HEK293 (cell line): ENCODE measurements at regions not wholly inside any gene's neighbourhood (a gene's known extent, or its start where the extent isn't known, plus 50 kb on each side); places are given as distances from the start of the nearest gene placed in this dataset.

Experiments
- CTCF ChIA-PET: fragments of 350-600 bp; formaldehyde crosslinking; extraction: SDS; loops from one replicate; lab custom pipeline; 2021; ENCODE audit warnings: antibody characterized with exemption; lab: Yijun Ruan, JAX
- POLR2A ChIA-PET: fragments of 300-600 bp; formaldehyde crosslinking; extraction: SDS; loops from one replicate; lab custom pipeline; 2020; ENCODE audit warnings: antibody characterized with exemption, inconsistent platforms; lab: Yijun Ruan, JAX
- H3K27ac ChIP-seq: fragments of 200-500 bp; sonication (Bioruptor generic); 2 replicates; pipeline ENCODE4 v1.5.1; 2014; ENCODE audit warnings: low read depth, low read length, control low read depth, inconsistent platforms; ENCODE audit errors: extremely low read depth
- H3K36me3 ChIP-seq, 2 experiments: fragments of 200-500 bp in 1 of 2; sonication (Bioruptor generic) in 1 of 2; 1 replicate in 1 of 2; 2 replicates in 1 of 2; pipeline ENCODE4 v1.5.1; 2014 to 2017; ENCODE audit warnings: inconsistent platforms in 2 of 2, low read length in 2 of 2; ENCODE audit not compliant: control insufficient read depth in 2 of 2, insufficient read depth in 1 of 2
- H3K4me1 ChIP-seq: fragments of 200-500 bp; sonication (Bioruptor generic); 2 replicates; pipeline ENCODE4 v1.5.1; 2014; ENCODE audit warnings: mild to moderate bottlenecking, low read length, inconsistent platforms; ENCODE audit not compliant: control insufficient read depth, insufficient read depth
- H3K4me3 ChIP-seq: 2 replicates; pipeline ENCODE4 v1.5.1; 2011; ENCODE audit warnings: low read depth, mild to moderate bottlenecking, control low read depth, low read length, moderate library complexity
- H3K9me3 ChIP-seq: fragments of 200-500 bp; sonication (Bioruptor generic); 2 replicates; pipeline ENCODE4 v1.5.1; 2014; ENCODE audit warnings: low read depth, low read length, inconsistent platforms; ENCODE audit not compliant: control insufficient read depth, insufficient read depth
- HOXA7 ChIP-seq: sonication (generic); formaldehyde crosslinking; IDR thresholded peaks from 2 replicates; pipeline ENCODE4 v1.8.1; 2022; ENCODE audit warnings: missing genetic modification reagents, borderline replicate concordance
- IKZF3 ChIP-seq: fragments of 450-650 bp; IDR thresholded peaks from 2 replicates; pipeline ENCODE4 v1.5.0; 2018; ENCODE audit warnings: missing biosample characterization, mild to moderate bottlenecking, missing genetic modification characterization, moderate library complexity
- KLF1 ChIP-seq: fragments of 450-650 bp; formaldehyde crosslinking; IDR thresholded peaks from 2 replicates; pipeline ENCODE4 v1.5.1; 2016; ENCODE audit warnings: missing biosample characterization, missing genetic modification characterization
- MEIS1 ChIP-seq: sonication (generic); formaldehyde crosslinking; IDR thresholded peaks from 2 replicates; pipeline ENCODE4 v1.8.1; 2022; ENCODE audit warnings: missing genetic modification reagents, mild to moderate bottlenecking, borderline replicate concordance
- MYNN ChIP-seq: fragments of 450-650 bp; formaldehyde crosslinking; IDR thresholded peaks from 2 replicates; pipeline ENCODE4 v1.5.1; 2016; ENCODE audit warnings: missing biosample characterization, missing genetic modification characterization, borderline replicate concordance
- SETDB1 ChIP-seq: IDR thresholded peaks from one replicate; pipeline ENCODE4 v1.6.1; 2017; ENCODE audit warnings: mild to moderate bottlenecking, low read length, moderate library complexity, mixed read lengths; ENCODE audit not compliant: insufficient read length
- YY2 ChIP-seq: fragments of 450-650 bp; formaldehyde crosslinking; IDR thresholded peaks from 2 replicates; pipeline ENCODE4 v1.5.1; 2016; ENCODE audit warnings: missing biosample characterization, missing genetic modification characterization
- ZBTB7A ChIP-seq: fragments of 450-650 bp; formaldehyde crosslinking; IDR thresholded peaks from 2 replicates; pipeline ENCODE4 v1.5.1; 2016; ENCODE audit warnings: low read depth, missing biosample characterization, missing genetic modification characterization
- ZIC2 ChIP-seq: fragments of 450-650 bp; formaldehyde crosslinking; IDR thresholded peaks from 2 replicates; pipeline ENCODE4 v1.5.1; 2016; ENCODE audit warnings: missing biosample characterization, missing genetic modification characterization
- ZNF138 ChIP-seq: fragments of 450-650 bp; formaldehyde crosslinking; IDR thresholded peaks from 2 replicates; pipeline ENCODE4 v1.5.1; 2016; ENCODE audit warnings: missing biosample characterization, missing genetic modification characterization, borderline replicate concordance
- ZNF266 ChIP-seq: fragments of 450-650 bp; formaldehyde crosslinking; IDR thresholded peaks from 2 replicates; pipeline ENCODE4 v1.5.1; 2016; ENCODE audit warnings: missing biosample characterization, missing genetic modification characterization, low read depth
- ZNF37A ChIP-seq: fragments of 450-650 bp; IDR thresholded peaks from 2 replicates; pipeline ENCODE4 v1.5.1; 2018; ENCODE audit warnings: missing biosample characterization, missing genetic modification characterization
- ZNF426 ChIP-seq: fragments of 450-650 bp; formaldehyde crosslinking; IDR thresholded peaks from 2 replicates; pipeline ENCODE4 v1.5.1; 2017; ENCODE audit warnings: missing biosample characterization, missing genetic modification characterization, mild to moderate bottlenecking, inconsistent platforms, moderate library complexity
- ZNF473 ChIP-seq: fragments of 450-650 bp; formaldehyde crosslinking; IDR thresholded peaks from 2 replicates; pipeline ENCODE4 v1.5.1; 2017; ENCODE audit warnings: missing biosample characterization, missing genetic modification characterization
- ZNF555 ChIP-seq: fragments of 450-650 bp; formaldehyde crosslinking; conservative IDR thresholded peaks from 2 replicates; pipeline ENCODE4 v1.5.1; 2017; ENCODE audit warnings: missing biosample characterization, mild to moderate bottlenecking, missing genetic modification characterization, inconsistent platforms
- ZNF600 ChIP-seq: fragments of 450-650 bp; formaldehyde crosslinking; IDR thresholded peaks from 2 replicates; pipeline ENCODE4 v1.5.1; 2016; ENCODE audit warnings: missing biosample characterization, missing genetic modification characterization
- ZNF707 ChIP-seq: fragments of 450-650 bp; formaldehyde crosslinking; IDR thresholded peaks from 2 replicates; pipeline ENCODE4 v1.5.1; 2016; ENCODE audit warnings: missing biosample characterization, missing genetic modification characterization
- ZNF76 ChIP-seq: fragments of 450-650 bp; formaldehyde crosslinking; IDR thresholded peaks from 2 replicates; pipeline ENCODE4; 2016; ENCODE audit warnings: low read depth, missing biosample characterization, missing genetic modification characterization, borderline replicate concordance
- ZNF785 ChIP-seq: fragments of 450-650 bp; formaldehyde crosslinking; IDR thresholded peaks from 2 replicates; pipeline ENCODE4 v1.5.1; 2016; ENCODE audit warnings: missing biosample characterization, missing genetic modification characterization
- ZSCAN23 ChIP-seq: fragments of 450-650 bp; formaldehyde crosslinking; IDR thresholded peaks from 2 replicates; pipeline ENCODE4 v1.5.1; 2016; ENCODE audit warnings: missing biosample characterization, missing genetic modification characterization
- ZSCAN5A ChIP-seq: fragments of 450-650 bp; formaldehyde crosslinking; IDR thresholded peaks from 2 replicates; pipeline ENCODE4 v1.5.1; 2016; ENCODE audit warnings: missing biosample characterization, missing genetic modification characterization
- TF ChIP-seq, protein P1 (sequence below): fragments of 450-650 bp; formaldehyde crosslinking; IDR thresholded peaks from 2 replicates; pipeline ENCODE4 v1.5.1; 2016; ENCODE audit warnings: missing biosample characterization, missing genetic modification characterization
- TF ChIP-seq, protein P2 (sequence below): fragments of 450-650 bp; formaldehyde crosslinking; IDR thresholded peaks from 2 replicates; pipeline ENCODE4 v1.5.1; 2016; ENCODE audit warnings: missing biosample characterization, missing genetic modification characterization
- TF ChIP-seq, protein P3 (sequence below): fragments of 450-650 bp; formaldehyde crosslinking; IDR thresholded peaks from 2 replicates; pipeline ENCODE4 v1.5.1; 2017; ENCODE audit warnings: missing biosample characterization, missing genetic modification characterization
- TF ChIP-seq, protein P4 (sequence below): fragments of 450-650 bp; formaldehyde crosslinking; IDR thresholded peaks from 2 replicates; pipeline ENCODE4 v1.5.1; 2017; ENCODE audit warnings: missing biosample characterization, missing genetic modification characterization

GRCh38 chr12:90295858-90296257 lies 587.2 kb upstream of the ATP2B1 start (continued):
- TF ChIP-seq ZNF426 (tag by site-specific recombination) (no peak), ZNF138 (tag by site-specific recombination) (no peak), ZNF707 (tag by site-specific recombination) (no peak), ZNF266 (tag by site-specific recombination) (no peak), ZNF37A (tag by site-specific recombination) (no peak), MEIS1 (CRISPR knock-in tag) (no peak), HOXA7 (no peak), ZIC2 (tag by site-specific recombination) (no peak), MYNN (no peak), IKZF3 (tag by site-specific recombination) (no peak), ZNF473 (no peak), ZNF76 (tag by site-specific recombination) (no peak), ZSCAN5A (tag by site-specific recombination) (no peak)
- TF ChIP-seq, protein P1, sequence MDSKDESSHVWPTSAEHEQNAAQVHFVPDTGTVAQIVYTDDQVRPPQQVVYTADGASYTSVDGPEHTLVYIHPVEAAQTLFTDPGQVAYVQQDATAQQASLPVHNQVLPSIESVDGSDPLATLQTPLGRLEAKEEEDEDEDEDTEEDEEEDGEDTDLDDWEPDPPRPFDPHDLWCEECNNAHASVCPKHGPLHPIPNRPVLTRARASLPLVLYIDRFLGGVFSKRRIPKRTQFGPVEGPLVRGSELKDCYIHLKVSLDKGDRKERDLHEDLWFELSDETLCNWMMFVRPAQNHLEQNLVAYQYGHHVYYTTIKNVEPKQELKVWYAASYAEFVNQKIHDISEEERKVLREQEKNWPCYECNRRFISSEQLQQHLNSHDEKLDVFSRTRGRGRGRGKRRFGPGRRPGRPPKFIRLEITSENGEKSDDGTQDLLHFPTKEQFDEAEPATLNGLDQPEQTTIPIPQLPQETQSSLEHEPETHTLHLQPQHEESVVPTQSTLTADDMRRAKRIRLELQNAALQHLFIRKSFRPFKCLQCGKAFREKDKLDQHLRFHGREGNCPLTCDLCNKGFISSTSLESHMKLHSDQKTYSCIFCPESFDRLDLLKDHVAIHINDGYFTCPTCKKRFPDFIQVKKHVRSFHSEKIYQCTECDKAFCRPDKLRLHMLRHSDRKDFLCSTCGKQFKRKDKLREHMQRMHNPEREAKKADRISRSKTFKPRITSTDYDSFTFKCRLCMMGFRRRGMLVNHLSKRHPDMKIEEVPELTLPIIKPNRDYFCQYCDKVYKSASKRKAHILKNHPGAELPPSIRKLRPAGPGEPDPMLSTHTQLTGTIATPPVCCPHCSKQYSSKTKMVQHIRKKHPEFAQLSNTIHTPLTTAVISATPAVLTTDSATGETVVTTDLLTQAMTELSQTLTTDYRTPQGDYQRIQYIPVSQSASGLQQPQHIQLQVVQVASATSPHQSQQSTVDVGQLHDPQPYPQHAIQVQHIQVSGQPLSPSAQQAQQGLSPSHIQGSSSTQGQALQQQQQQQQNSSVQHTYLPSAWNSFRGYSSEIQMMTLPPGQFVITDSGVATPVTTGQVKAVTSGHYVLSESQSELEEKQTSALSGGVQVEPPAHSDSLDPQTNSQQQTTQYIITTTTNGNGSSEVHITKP: no peak
- TF ChIP-seq, protein P2, sequence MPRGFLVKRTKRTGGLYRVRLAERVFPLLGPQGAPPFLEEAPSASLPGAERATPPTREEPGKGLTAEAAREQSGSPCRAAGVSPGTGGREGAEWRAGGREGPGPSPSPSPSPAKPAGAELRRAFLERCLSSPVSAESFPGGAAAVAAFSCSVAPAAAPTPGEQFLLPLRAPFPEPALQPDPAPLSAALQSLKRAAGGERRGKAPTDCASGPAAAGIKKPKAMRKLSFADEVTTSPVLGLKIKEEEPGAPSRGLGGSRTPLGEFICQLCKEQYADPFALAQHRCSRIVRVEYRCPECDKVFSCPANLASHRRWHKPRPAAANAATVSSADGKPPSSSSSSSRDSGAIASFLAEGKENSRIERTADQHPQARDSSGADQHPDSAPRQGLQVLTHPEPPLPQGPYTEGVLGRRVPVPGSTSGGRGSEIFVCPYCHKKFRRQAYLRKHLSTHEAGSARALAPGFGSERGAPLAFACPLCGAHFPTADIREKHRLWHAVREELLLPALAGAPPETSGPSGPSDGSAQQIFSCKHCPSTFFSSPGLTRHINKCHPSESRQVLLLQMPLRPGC (tag by site-specific recombination): no peak

DNA sequence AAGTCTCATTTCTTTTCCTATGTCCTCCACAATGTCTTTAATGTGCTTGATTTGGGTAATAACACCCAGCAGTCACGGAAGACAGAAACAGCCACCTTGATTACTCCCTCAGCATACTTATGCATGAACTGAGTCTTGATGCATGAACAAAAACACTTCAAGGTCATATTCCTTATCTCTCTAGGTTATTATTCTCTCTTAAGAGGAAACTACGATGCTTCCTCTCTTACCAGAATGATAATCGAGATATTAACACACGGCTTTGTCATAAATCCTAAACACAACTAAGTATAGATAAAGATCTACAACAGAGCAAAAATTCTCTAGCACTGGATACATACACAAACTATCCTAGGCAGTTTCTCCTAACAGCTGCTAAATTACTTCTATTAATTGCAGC lies 583.5 kb upstream of the ATP2B1 start:
- H3K36me3 ChIP-seq: no peaks in the 10 kb centered on the region
- ChIA-PET CTCF (no interaction called here), POLR2A (no interaction called here)
- H3K9me3 ChIP-seq: no peaks in the 10 kb centered on the region
- no peak overlapping the region for H3K27ac ChIP-seq
- no peak for TF ChIP-seq ZNF555 (tag by site-specific recombination)
- TF ChIP-seq SETDB1: no peak
- no peak for TF ChIP-seq ZSCAN23 (tag by site-specific recombination)
- TF ChIP-seq ZNF600 (tag by site-specific recombination): no peak
- no peak for TF ChIP-seq ZNF266 (tag by site-specific recombination)
- no peak for TF ChIP-seq KLF1 (tag by site-specific recombination)
- no peak for TF ChIP-seq ZNF785 (tag by site-specific recombination)
- no peak for TF ChIP-seq YY2 (tag by site-specific recombination)
- no peak for TF ChIP-seq ZBTB7A (tag by site-specific recombination)
- TF ChIP-seq, protein P3, sequence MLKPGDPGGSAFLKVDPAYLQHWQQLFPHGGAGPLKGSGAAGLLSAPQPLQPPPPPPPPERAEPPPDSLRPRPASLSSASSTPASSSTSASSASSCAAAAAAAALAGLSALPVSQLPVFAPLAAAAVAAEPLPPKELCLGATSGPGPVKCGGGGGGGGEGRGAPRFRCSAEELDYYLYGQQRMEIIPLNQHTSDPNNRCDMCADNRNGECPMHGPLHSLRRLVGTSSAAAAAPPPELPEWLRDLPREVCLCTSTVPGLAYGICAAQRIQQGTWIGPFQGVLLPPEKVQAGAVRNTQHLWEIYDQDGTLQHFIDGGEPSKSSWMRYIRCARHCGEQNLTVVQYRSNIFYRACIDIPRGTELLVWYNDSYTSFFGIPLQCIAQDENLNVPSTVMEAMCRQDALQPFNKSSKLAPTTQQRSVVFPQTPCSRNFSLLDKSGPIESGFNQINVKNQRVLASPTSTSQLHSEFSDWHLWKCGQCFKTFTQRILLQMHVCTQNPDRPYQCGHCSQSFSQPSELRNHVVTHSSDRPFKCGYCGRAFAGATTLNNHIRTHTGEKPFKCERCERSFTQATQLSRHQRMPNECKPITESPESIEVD: no peak
- TF ChIP-seq, protein P4, sequence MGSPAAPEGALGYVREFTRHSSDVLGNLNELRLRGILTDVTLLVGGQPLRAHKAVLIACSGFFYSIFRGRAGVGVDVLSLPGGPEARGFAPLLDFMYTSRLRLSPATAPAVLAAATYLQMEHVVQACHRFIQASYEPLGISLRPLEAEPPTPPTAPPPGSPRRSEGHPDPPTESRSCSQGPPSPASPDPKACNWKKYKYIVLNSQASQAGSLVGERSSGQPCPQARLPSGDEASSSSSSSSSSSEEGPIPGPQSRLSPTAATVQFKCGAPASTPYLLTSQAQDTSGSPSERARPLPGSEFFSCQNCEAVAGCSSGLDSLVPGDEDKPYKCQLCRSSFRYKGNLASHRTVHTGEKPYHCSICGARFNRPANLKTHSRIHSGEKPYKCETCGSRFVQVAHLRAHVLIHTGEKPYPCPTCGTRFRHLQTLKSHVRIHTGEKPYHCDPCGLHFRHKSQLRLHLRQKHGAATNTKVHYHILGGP (tag by site-specific recombination): no peak
- no peak overlapping the region for H3K4me3 ChIP-seq
- 0 out of 2 replicates have a peak, but pooled peaks cover 3% of the 10 kb centered on the region for H3K4me1 ChIP-seq
